Neural progenitor cell (in vitro differentiated cells): ENCODE measurements at regions not wholly inside any gene's neighbourhood (a gene's known extent, or its start where the extent isn't known, plus 50 kb on each side); places are given as distances from the start of the nearest gene placed in this dataset.

ENCODE experiments used
- DNase-seq: peaks from one replicate; pipeline ENCODE4 v3.0.0-alpha.2; 2016; ENCODE audit warnings: low spot score
- H2AFZ ChIP-seq: fragments of 200-600 bp; sonication (generic); replicated peaks from 2 replicates; pipeline ENCODE4 v1.6.1; 2016; ENCODE audit warnings: antibody characterized with exemption
- H3F3A ChIP-seq: fragments of 200-600 bp; sonication (generic); 2 replicates; pipeline ENCODE4 v1.6.1; 2016; ENCODE audit warnings: antibody characterized with exemption, low read depth
- H3K27ac ChIP-seq: fragments of 200-600 bp; sonication (generic); 2 replicates; pipeline ENCODE4 v1.5.1; 2016; ENCODE audit warnings: mild to moderate bottlenecking
- H3K27me3 ChIP-seq: fragments of 200-600 bp; sonication (generic); 2 replicates; pipeline ENCODE4 v1.6.1; 2016; ENCODE audit warnings: mild to moderate bottlenecking, moderate library complexity
- H3K36me3 ChIP-seq: fragments of 200-600 bp; sonication (generic); 2 replicates; pipeline ENCODE4 v1.5.1; 2016
- H3K4me1 ChIP-seq: fragments of 200-600 bp; sonication (generic); 2 replicates; pipeline ENCODE4 v1.6.1; 2016; ENCODE audit warnings: mixed run types
- H3K4me2 ChIP-seq: fragments of 200-600 bp; sonication (generic); 2 replicates; pipeline ENCODE4 v1.6.1; 2016
- H3K4me3 ChIP-seq: fragments of 200-600 bp; sonication (generic); 2 replicates; pipeline ENCODE4 v1.5.1; 2016
- H3K79me2 ChIP-seq: fragments of 200-600 bp; sonication (generic); 2 replicates; pipeline ENCODE4 v1.6.1; 2016; ENCODE audit warnings: low read depth
- H3K9ac ChIP-seq: fragments of 200-600 bp; sonication (generic); 2 replicates; pipeline ENCODE4 v1.6.1; 2016
- H3K9me3 ChIP-seq: fragments of 200-600 bp; sonication (generic); 2 replicates; pipeline ENCODE4 v1.5.1; 2016; ENCODE audit warnings: low read depth
- H4K20me1 ChIP-seq: fragments of 200-600 bp; sonication (generic); 2 replicates; pipeline ENCODE4 v1.6.1; 2016; ENCODE audit warnings: low read depth
- H3K27ac Mint-ChIP-seq: 3 replicates; pipeline ENCODE4 v1.8.0; 2021; ENCODE audit warnings: mixed read lengths
- H3K27me3 Mint-ChIP-seq: 2 replicates; pipeline ENCODE4 v1.8.0; 2022; ENCODE audit warnings: low read depth, mild to moderate bottlenecking, inconsistent platforms, moderate library complexity, mixed read lengths; ENCODE audit not compliant: insufficient read depth
- H3K36me3 Mint-ChIP-seq: 3 replicates; pipeline ENCODE4 v1.8.0; 2021; ENCODE audit warnings: mixed read lengths
- H3K4me1 Mint-ChIP-seq: 3 replicates; pipeline ENCODE4 v1.8.0; 2021; ENCODE audit warnings: mixed read lengths
- H3K4me3 Mint-ChIP-seq: 3 replicates; pipeline ENCODE4 v1.8.0; 2021; ENCODE audit warnings: mild to moderate bottlenecking, moderate library complexity, mixed read lengths
- H3K9me3 Mint-ChIP-seq: 3 replicates; pipeline ENCODE4 v1.8.0; 2020; ENCODE audit warnings: mixed read lengths
- CTCF ChIP-seq: fragments of 200-600 bp; sonication (generic); IDR thresholded peaks from 2 replicates; pipeline ENCODE4 v1.5.1; 2017; ENCODE audit warnings: antibody characterized with exemption, mild to moderate bottlenecking
- EZH2 ChIP-seq: fragments of 200-600 bp; sonication (generic); IDR thresholded peaks from 2 replicates; pipeline ENCODE4 v1.6.1; 2017; ENCODE audit warnings: antibody characterized with exemption, mild to moderate bottlenecking, moderate library complexity
- EZH2phosphoT487 ChIP-seq: fragments of 200-600 bp; sonication (generic); IDR thresholded peaks from 2 replicates; pipeline ENCODE4 v1.6.1; 2017; ENCODE audit warnings: antibody characterized with exemption

- H3K4me1 ChIP-seq, result no peaks in the 10 kb centered on the region
- DNase-seq, result no peak
- Mint-ChIP-seq H3K27me3 (no peaks in the 10 kb centered on the region), H3K4me3 (no peak overlapping the region), H3K9me3 (peaks cover 2% of the 10 kb centered on the region), H3K27ac (no peak overlapping the region), H3K36me3 (no peaks in the 10 kb centered on the region), H3K4me1 (no peaks in the 10 kb centered on the region)
- no peak overlapping the region for H3K27ac ChIP-seq
- H3K79me2 ChIP-seq, result no peaks in the 10 kb centered on the region
- TF ChIP-seq EZH2 (no peak), CTCF (no peak), EZH2phosphoT487 (no peak)
- no peaks in the 10 kb centered on the region for H3K27me3 ChIP-seq
- no peak overlapping the region for H2AFZ ChIP-seq
- no peak overlapping the region for H3K4me3 ChIP-seq
- no peak overlapping the region for H3K9ac ChIP-seq
- no peaks in the 10 kb centered on the region for H3K9me3 ChIP-seq
- H3F3A ChIP-seq, result no peaks in the 10 kb centered on the region
- no peak overlapping the region for H3K4me2 ChIP-seq
- H4K20me1 ChIP-seq, result no peaks in the 10 kb centered on the region
- H3K36me3 ChIP-seq, result no peaks in the 10 kb centered on the region
Measured at GRCh38 chr16:64459821-64460220, 662.0 kb downstream of the CDH11 start.

GRCh38 chr16:64459402-64459801, 662.5 kb downstream of the CDH11 start:
- H3K27me3 ChIP-seq, result no peaks in the 10 kb centered on the region
- no peak overlapping the region for H3K9ac ChIP-seq
- no peaks in the 10 kb centered on the region for H3K9me3 ChIP-seq
- H3K4me1 ChIP-seq, result no peaks in the 10 kb centered on the region
- no peak for DNase-seq
- H3K79me2 ChIP-seq, result no peaks in the 10 kb centered on the region
- no peak overlapping the region for H3K27ac ChIP-seq
- no peaks in the 10 kb centered on the region for H4K20me1 ChIP-seq
- Mint-ChIP-seq H3K9me3 (peaks cover 2% of the 10 kb centered on the region), H3K36me3 (no peaks in the 10 kb centered on the region), H3K4me3 (no peak overlapping the region), H3K4me1 (no peaks in the 10 kb centered on the region), H3K27ac (no peak overlapping the region), H3K27me3 (no peaks in the 10 kb centered on the region)
- no peak overlapping the region for H2AFZ ChIP-seq
- no peak overlapping the region for H3K4me2 ChIP-seq
- TF ChIP-seq EZH2 (no peak), EZH2phosphoT487 (no peak), CTCF (no peak)
- no peaks in the 10 kb centered on the region for H3F3A ChIP-seq
- no peaks in the 10 kb centered on the region for H3K36me3 ChIP-seq
- no peak overlapping the region for H3K4me3 ChIP-seq

GRCh38 chr16:64455275-64455674, 666.6 kb downstream of the CDH11 start:
- Histone ChIP-seq H3K9ac (no peak overlapping the region), H4K20me1 (no peaks in the 10 kb centered on the region), H3K4me1 (peaks cover 3% of the 10 kb centered on the region), H3K9me3 (no peaks in the 10 kb centered on the region), H3K4me3 (no peak overlapping the region), H3K27ac (no peak overlapping the region), H3K27me3 (no peaks in the 10 kb centered on the region), H3K4me2 (no peak overlapping the region), H3F3A (no peaks in the 10 kb centered on the region), H3K79me2 (no peaks in the 10 kb centered on the region), H3K36me3 (no peaks in the 10 kb centered on the region), H2AFZ (peak overlapping the region; percentile 47)
- H3K4me3 Mint-ChIP-seq, result no peak overlapping the region
- no peak overlapping the region for H3K27ac Mint-ChIP-seq
- H3K27me3 Mint-ChIP-seq, result peaks cover 2% of the 10 kb centered on the region
- H3K9me3 Mint-ChIP-seq, result peaks cover 2% of the 10 kb centered on the region
- TF ChIP-seq CTCF (no peak), EZH2 (no peak), EZH2phosphoT487 (no peak)
- no peaks in the 10 kb centered on the region for H3K4me1 Mint-ChIP-seq
- no peak for DNase-seq
- H3K36me3 Mint-ChIP-seq, result no peaks in the 10 kb centered on the region

GRCh38 chr16:64453646-64454045, 668.2 kb downstream of the CDH11 start:
- peaks cover 8% of the 10 kb centered on the region for H3K4me1 ChIP-seq
- Mint-ChIP-seq H3K36me3 (no peaks in the 10 kb centered on the region), H3K4me3 (no peak overlapping the region), H3K4me1 (no peaks in the 10 kb centered on the region), H3K27ac (no peak overlapping the region), H3K27me3 (peaks cover 2% of the 10 kb centered on the region), H3K9me3 (no peaks in the 10 kb centered on the region)
- DNase-seq, result no peak
- no peaks in the 10 kb centered on the region for H3K79me2 ChIP-seq
- no peak overlapping the region for H2AFZ ChIP-seq
- H4K20me1 ChIP-seq, result no peaks in the 10 kb centered on the region
- no peaks in the 10 kb centered on the region for H3K36me3 ChIP-seq
- H3K9ac ChIP-seq, result no peak overlapping the region
- no peaks in the 10 kb centered on the region for H3F3A ChIP-seq
- no peak overlapping the region for H3K27ac ChIP-seq
- no peak overlapping the region for H3K4me3 ChIP-seq
- H3K4me2 ChIP-seq, result no peak overlapping the region
- H3K27me3 ChIP-seq, result no peaks in the 10 kb centered on the region
- no peak for TF ChIP-seq EZH2phosphoT487
- H3K9me3 ChIP-seq, result no peaks in the 10 kb centered on the region
